ENCODE measurements at regions not wholly inside any gene's neighbourhood (a gene's known extent, or its start where the extent isn't known, plus 50 kb on each side); places are given as distances from the start of the nearest gene placed in this dataset.

GRCh38 chr20:39176457-39176856 is 214.3 kb downstream of the DHX35 start:
- no peaks in the 10 kb centered on the region for H3K9me3 ChIP-seq
- no peaks in the 10 kb centered on the region for H3K36me3 ChIP-seq
- no peaks in the 10 kb centered on the region for H3K4me1 ChIP-seq
- no peak overlapping the region for H3K27ac ChIP-seq
- 81 to 90% (median 86%) methylated on average over 2 of the region's 2 CpGs for WGBS, 4 donors
- intact Hi-C loops (cut with DNase I): no loop called here
- ATAC-seq: no peak
- H3K27me3 ChIP-seq: peaks cover 0 to 5% (median 0%) of the 10 kb centered on the region in 9 donors
- DNase-seq: no peak
- no peak overlapping the region for H3K4me3 ChIP-seq
- no peak for TF ChIP-seq POLR2A (IDR thresholded peaks at IDR 0.05)
- no peak for TF ChIP-seq CTCF (IDR thresholded peaks at IDR 0.05)

DNA sequence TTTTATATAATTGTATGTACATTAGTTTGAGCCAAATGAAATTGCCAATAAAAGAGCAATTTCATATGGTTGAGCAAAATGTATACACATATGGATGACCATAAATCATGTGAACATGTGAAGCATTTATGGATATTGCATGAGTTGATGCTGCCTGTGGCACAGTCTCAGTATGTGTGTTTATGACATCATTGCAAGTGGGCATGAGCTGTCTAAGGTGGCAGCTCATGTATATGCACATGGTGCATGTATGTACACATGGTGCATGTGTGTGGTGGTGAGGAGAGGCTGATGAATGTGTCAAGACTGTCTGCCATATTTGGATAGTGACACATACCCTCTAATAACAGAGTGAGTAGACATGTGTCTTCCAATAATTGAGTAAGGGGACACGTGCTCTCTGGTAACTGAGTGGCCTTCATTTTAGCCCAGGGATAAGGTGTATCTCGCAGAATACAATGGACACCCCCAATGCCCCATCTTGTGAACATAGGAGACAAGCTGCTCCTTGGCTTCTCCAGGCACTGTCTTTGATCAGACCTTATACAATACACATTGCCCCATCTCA is 208.8 kb downstream of the DHX35 start:
- DNase-seq (no peak), ATAC-seq (no peak)
- no peak overlapping the region for H3K4me3 ChIP-seq
- 64 to 79% (median 73%) methylated on average over 2 of the region's 2 CpGs for WGBS, 4 donors
- no peaks in the 10 kb centered on the region for H3K4me1 ChIP-seq
- H3K36me3 ChIP-seq: no peaks in the 10 kb centered on the region
- TF ChIP-seq POLR2A (IDR thresholded peaks at IDR 0.05) (no peak), CTCF (IDR thresholded peaks at IDR 0.05) (no peak)
- H3K27me3 ChIP-seq: no peaks in the 10 kb centered on the region
- intact Hi-C loops (cut with DNase I): no loop called here
- H3K27ac ChIP-seq: no peak overlapping the region
- no peaks in the 10 kb centered on the region for H3K9me3 ChIP-seq

- ATAC-seq (no peak), DNase-seq (no peak)
- TF ChIP-seq CTCF (IDR thresholded peaks at IDR 0.05): no peak
- no peak for TF ChIP-seq POLR2A (IDR thresholded peaks at IDR 0.05)
- H3K9me3 ChIP-seq: no peaks in the 10 kb centered on the region
- no peak overlapping the region for H3K4me3 ChIP-seq
- peak overlapping the region in 3 of 12 donors; percentile 21 to 62 (median 56) for H3K27ac ChIP-seq
- H3K4me1 ChIP-seq: peaks cover 0 to 10% (median 0%) of the 10 kb centered on the region in 12 donors
- intact Hi-C loops (cut with DNase I): no loop called here
- H3K36me3 ChIP-seq: no peaks in the 10 kb centered on the region
- 72 to 83% (median 77%) methylated on average over 5 to 6 of the region's 6 CpGs for WGBS, 4 donors
- H3K27me3 ChIP-seq: no peaks in the 10 kb centered on the region
Measured at GRCh38 chr20:39165099-39165498, 203.0 kb downstream of the DHX35 start.

- Histone ChIP-seq H3K27me3 (no peaks in the 10 kb centered on the region), H3K4me3 (no peak overlapping the region), H3K9me3 (no peaks in the 10 kb centered on the region), H3K27ac (peak overlapping the region in 3 of 12 donors; percentile 21 to 62 (median 56)), H3K36me3 (no peaks in the 10 kb centered on the region), H3K4me1 (peaks cover 0 to 10% (median 0%) of the 10 kb centered on the region in 12 donors)
- ATAC-seq: peak in 3 of 4 donors; percentile 72 to 82 (median 77)
- DNase-seq: peak in 1 of 5 donors; percentile 25
- WGBS, 4 donors: 29 to 42% (median 35%) methylated on average over 2 of the region's 2 CpGs
- intact Hi-C loops (cut with DNase I): no loop called here
- no peak for TF ChIP-seq CTCF (IDR thresholded peaks at IDR 0.05)
- no peak for TF ChIP-seq POLR2A (IDR thresholded peaks at IDR 0.05)
Measured at GRCh38 chr20:39164642-39165041, 202.5 kb downstream of the DHX35 start.
